ENCODE measurements at regions not wholly inside any gene's neighbourhood (a gene's known extent, or its start where the extent isn't known, plus 50 kb on each side); places are given as distances from the start of the nearest gene placed in this dataset.

GRCh38 chr2:195538937-195539336 is 118.1 kb upstream of the SLC39A10 start:
- no peaks in the 10 kb centered on the region for H3K79me2 ChIP-seq (ENCODE audit: low read length)
- no peaks in the 10 kb centered on the region for H3F3A ChIP-seq (ENCODE audit: insufficient read depth, low read length)
- no peak overlapping the region for H2AFZ ChIP-seq (ENCODE audit: low read length)
- H3K36me3 ChIP-seq (replicated peaks; ENCODE audit: insufficient read depth, low read length), result no peaks in the 10 kb centered on the region
- no peaks in the 10 kb centered on the region for H3K9me3 ChIP-seq (replicated peaks; ENCODE audit: insufficient read depth, low read length)
- no peak overlapping the region for H3K27ac ChIP-seq (ENCODE audit: low read length)
- TF ChIP-seq, protein P1, sequence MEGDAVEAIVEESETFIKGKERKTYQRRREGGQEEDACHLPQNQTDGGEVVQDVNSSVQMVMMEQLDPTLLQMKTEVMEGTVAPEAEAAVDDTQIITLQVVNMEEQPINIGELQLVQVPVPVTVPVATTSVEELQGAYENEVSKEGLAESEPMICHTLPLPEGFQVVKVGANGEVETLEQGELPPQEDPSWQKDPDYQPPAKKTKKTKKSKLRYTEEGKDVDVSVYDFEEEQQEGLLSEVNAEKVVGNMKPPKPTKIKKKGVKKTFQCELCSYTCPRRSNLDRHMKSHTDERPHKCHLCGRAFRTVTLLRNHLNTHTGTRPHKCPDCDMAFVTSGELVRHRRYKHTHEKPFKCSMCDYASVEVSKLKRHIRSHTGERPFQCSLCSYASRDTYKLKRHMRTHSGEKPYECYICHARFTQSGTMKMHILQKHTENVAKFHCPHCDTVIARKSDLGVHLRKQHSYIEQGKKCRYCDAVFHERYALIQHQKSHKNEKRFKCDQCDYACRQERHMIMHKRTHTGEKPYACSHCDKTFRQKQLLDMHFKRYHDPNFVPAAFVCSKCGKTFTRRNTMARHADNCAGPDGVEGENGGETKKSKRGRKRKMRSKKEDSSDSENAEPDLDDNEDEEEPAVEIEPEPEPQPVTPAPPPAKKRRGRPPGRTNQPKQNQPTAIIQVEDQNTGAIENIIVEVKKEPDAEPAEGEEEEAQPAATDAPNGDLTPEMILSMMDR (IDR thresholded peaks at IDR 0.05; ENCODE audit: low read length), result no peak
- no peak for TF ChIP-seq EZH2 (optimal IDR thresholded peaks at IDR 0.05; ENCODE audit: low read depth, low read length)
- TF ChIP-seq EZH2phosphoT487 (IDR thresholded peaks at IDR 0.05; ENCODE audit: low read length), result no peak
- no peaks in the 10 kb centered on the region for H3K9me2 ChIP-seq (replicated peaks; ENCODE audit: insufficient read depth, low read length)
- no peaks in the 10 kb centered on the region for H4K20me1 ChIP-seq (ENCODE audit: insufficient read depth, low read length)
- DNase-seq, result no peak
- no peak overlapping the region for H3K4me2 ChIP-seq (ENCODE audit: low read depth, low read length)
- H3K4me3 ChIP-seq (ENCODE audit: low read length), result no peak overlapping the region
- H3K27me3 ChIP-seq (replicated peaks; ENCODE audit: insufficient read depth, low read length), result peaks cover 11% of the 10 kb centered on the region; the same call in 1 of the 2 replicates
- H3K9ac ChIP-seq (ENCODE audit: low read length), result no peak overlapping the region
- peaks cover 17% of the 10 kb centered on the region for H3K4me1 ChIP-seq (ENCODE audit: low read length)

- Histone ChIP-seq H3K79me2 (ENCODE audit: low read length) (no peaks in the 10 kb centered on the region), H3K27ac (ENCODE audit: low read length) (no peak overlapping the region), H3K9ac (ENCODE audit: low read length) (no peak overlapping the region), H3K4me3 (ENCODE audit: low read length) (no peak overlapping the region), H3K4me2 (ENCODE audit: low read depth, low read length) (no peak overlapping the region), H3F3A (ENCODE audit: insufficient read depth, low read length) (peaks cover under 1% of the 10 kb centered on the region; the same call in 1 of the 2 replicates), H3K27me3 (replicated peaks; ENCODE audit: insufficient read depth, low read length) (peaks cover 11% of the 10 kb centered on the region; the same call in 1 of the 2 replicates), H3K36me3 (replicated peaks; ENCODE audit: insufficient read depth, low read length) (no peaks in the 10 kb centered on the region), H4K20me1 (ENCODE audit: insufficient read depth, low read length) (no peaks in the 10 kb centered on the region), H3K9me2 (replicated peaks; ENCODE audit: insufficient read depth, low read length) (no peaks in the 10 kb centered on the region), H3K4me1 (ENCODE audit: low read length) (peaks cover 22% of the 10 kb centered on the region), H2AFZ (ENCODE audit: low read length) (no peak overlapping the region), H3K9me3 (replicated peaks; ENCODE audit: insufficient read depth, low read length) (no peaks in the 10 kb centered on the region)
- DNase-seq, result no peak
- TF ChIP-seq EZH2 (optimal IDR thresholded peaks at IDR 0.05; ENCODE audit: low read depth, low read length) (no peak), EZH2phosphoT487 (IDR thresholded peaks at IDR 0.05; ENCODE audit: low read length) (no peak)
- TF ChIP-seq, protein P1 (IDR thresholded peaks at IDR 0.05; ENCODE audit: low read length), result no peak
These were observed 119.2 kb upstream of the SLC39A10 start for GRCh38 chr2:195537811-195538210.

- no peak for DNase-seq
- no peak overlapping the region for H3K27ac ChIP-seq (ENCODE audit: low read length)
- peaks cover 4% of the 10 kb centered on the region; the same call in 1 of the 2 replicates for H3F3A ChIP-seq (ENCODE audit: insufficient read depth, low read length)
- TF ChIP-seq EZH2 (optimal IDR thresholded peaks at IDR 0.05; ENCODE audit: low read depth, low read length), result no peak
- TF ChIP-seq, protein P1 (IDR thresholded peaks at IDR 0.05; ENCODE audit: low read length), result no peak
- no peaks in the 10 kb centered on the region for H3K36me3 ChIP-seq (replicated peaks; ENCODE audit: insufficient read depth, low read length)
- no peak overlapping the region for H2AFZ ChIP-seq (ENCODE audit: low read length)
- H3K4me1 ChIP-seq (ENCODE audit: low read length), result peaks cover 26% of the 10 kb centered on the region
- peaks cover 11% of the 10 kb centered on the region; the same call in 1 of the 2 replicates for H3K27me3 ChIP-seq (replicated peaks; ENCODE audit: insufficient read depth, low read length)
- H3K9ac ChIP-seq (ENCODE audit: low read length), result no peak overlapping the region
- H3K79me2 ChIP-seq (ENCODE audit: low read length), result no peaks in the 10 kb centered on the region
- no peak overlapping the region for H3K4me3 ChIP-seq (ENCODE audit: low read length)
- H3K9me2 ChIP-seq (replicated peaks; ENCODE audit: insufficient read depth, low read length), result no peaks in the 10 kb centered on the region
- no peaks in the 10 kb centered on the region for H4K20me1 ChIP-seq (ENCODE audit: insufficient read depth, low read length)
- H3K9me3 ChIP-seq (replicated peaks; ENCODE audit: insufficient read depth, low read length), result no peaks in the 10 kb centered on the region
- H3K4me2 ChIP-seq (ENCODE audit: low read depth, low read length), result peak overlapping the region; percentile 59; the same call in 1 of the 2 replicates
These were observed 120.1 kb upstream of the SLC39A10 start for GRCh38 chr2:195536906-195537305.
